HG03442 (cell line): ENCODE measurements at regions not wholly inside any gene's neighbourhood (a gene's known extent, or its start where the extent isn't known, plus 50 kb on each side); places are given as distances from the start of the nearest gene placed in this dataset.

Experiments
- ATAC-seq: cut with Tn5 transposase; IDR thresholded peaks from one replicate; pipeline ENCODE4 v1.9.1; 2021; ENCODE audit warnings: mild to moderate bottlenecking, moderate library complexity; ENCODE audit not compliant: unreplicated experiment

DNA sequence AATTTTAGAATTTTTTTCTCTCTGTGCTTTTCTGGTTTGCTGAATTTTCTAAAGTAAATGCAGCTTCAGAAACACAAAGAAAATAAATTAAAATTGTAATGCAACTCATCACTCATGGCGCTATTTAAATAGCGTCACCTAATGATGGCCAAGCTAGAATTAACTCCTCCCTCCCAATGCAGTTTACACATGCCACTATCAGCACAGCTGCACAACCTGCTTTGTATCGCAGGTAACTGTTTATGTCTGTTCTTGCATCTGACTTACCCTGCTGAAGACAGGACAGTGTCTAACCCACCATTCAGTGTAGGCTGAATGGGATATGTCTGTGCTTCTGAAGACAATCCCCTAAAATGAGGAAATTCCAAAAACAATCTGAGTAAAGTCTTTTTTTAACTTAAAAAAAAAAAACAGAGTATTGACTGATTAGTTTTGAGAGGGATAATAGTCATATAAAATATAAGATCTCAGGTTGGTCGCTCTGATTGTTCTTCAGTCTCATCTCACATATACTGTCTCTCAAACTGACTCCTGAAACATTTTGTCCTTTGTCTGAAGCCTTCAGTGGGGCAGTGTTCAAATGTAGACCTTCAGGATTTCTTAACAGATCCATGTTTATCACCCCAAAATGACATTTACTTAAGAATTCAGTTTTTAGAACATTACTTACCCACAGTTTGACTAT is 271.4 kb downstream of the ZEB2 start:
- ATAC-seq: peak; percentile 27

- no peak for ATAC-seq
These were observed 275.0 kb downstream of the ZEB2 start for GRCh38 chr2:144244938-144245337.

DNA sequence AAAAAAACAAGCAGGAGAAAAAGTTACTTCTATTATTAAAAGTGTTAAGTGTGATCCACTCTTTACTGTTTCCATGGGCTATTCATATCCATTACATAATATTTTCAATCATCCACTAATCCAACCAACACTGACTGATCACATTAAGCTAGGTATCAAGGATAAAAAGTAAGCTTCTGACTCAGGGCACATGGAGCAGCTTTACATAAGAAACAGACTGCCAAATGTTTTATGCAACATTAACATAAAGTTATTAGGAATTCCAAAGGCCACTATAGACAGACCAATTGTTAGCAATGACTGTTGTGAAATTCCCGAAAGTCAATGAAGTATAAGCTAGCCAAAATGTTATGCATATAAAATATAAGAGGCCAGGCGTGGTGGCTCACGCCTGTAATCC is 277.6 kb downstream of the ZEB2 start:
- ATAC-seq: no peak

GRCh38 chr2:144241801-144242200 is 278.1 kb downstream of the ZEB2 start:
- no peak for ATAC-seq

DNA sequence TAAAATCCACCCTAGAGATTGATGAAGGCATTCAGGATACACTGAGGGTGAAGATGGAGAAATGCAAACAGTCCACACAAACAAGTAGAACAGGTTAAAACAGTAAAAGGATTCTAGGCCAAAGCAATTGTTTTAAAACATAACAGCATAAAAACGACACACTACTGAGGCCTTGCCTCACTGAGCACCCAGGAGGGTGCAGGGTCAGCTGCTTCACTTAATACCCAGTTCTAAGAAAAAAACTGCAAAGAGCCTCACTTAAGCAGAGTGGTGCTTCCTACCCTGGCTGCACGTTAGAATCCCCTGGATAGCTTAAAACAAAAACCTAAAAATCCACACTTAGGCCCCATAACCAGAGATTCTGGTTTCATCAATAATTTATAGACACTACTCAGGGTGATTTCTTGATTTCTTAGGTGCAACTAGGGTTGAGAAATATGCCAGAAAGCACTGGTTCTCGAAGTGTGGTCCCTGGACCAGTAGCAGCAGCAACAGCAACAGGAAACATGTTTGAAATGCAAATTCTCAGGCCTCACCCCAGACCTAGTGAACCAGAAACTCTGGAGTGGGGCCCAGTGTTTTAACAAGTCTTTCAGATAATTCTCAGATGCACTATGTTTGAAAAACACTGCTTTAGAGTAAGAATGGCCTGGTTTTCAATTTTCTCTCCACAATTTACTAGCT is 279.1 kb downstream of the ZEB2 start:
- peak; percentile 83 for ATAC-seq

DNA sequence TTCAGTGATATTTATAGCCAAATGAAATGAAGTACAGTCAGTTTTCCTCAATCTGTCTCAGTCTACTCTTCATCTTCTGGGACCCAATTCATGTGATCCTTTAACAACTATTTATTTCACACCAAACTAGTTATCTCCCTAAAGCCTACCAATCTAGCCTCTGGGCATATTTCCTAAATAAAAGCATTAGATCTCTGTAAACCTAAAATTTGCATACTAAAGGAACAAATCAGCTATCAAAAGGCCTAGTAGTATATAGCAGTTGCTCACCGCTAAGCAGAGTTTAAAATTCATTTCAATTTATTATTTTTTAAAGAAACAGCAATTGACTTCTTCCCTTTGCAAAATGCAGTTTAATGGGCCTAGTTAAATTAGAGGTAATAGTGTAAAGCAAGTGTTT is 280.2 kb downstream of the ZEB2 start:
- no peak for ATAC-seq

DNA sequence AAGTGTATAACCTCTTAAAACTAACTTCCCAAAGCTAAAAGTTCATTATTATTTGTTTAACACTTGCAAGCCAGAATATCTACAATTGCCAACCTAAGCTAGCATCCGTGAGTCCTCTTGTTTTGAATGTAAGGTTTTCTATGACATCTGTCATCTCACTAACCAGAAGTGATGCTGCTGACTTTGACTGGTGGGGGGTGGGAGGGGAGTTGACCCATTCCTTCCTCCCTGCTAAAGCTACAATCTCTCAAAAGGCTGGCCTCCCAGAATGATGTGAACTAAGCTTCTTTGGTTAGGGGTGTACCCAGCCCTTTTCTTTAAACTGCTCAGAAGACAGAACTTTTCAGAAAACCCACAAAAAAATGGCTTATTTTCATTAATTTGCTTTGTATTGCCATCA is 280.6 kb downstream of the ZEB2 start:
- ATAC-seq: no peak

DNA sequence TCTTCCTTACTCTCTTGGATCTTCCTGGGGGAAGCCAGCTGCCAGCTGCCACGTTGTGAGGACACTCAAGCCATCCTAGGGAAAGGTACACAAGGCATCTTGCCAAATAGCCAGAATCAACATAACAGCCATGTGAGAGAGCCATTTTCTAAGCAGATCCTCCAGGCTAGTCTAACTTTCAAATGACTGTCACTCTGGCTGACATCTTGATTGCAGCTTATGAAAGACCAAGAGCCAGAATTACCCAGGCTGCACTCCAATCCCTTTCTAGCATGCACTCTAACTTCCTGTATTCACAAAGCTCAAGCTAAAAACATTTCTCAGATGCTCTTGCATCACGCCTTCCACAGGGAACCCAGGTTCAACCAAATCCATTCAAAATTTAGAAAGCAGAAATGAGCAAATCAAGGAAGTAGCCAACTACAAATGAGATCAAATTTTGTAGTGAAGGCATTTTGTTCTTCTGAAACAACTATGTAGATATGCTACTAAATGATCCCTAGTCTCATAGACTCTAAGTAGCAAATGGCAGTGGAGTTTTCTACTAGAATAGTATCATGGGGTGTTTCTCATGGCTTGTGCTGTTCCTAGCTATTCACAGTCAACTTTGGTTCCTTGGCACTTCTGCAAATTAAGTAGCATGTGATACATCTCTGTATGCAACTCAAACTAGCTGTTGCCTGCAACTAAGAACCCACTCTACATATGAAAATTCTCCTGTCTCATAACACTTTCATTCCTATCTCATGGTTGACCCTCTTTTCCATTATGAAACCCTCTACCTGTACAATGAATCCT is 281.9 kb downstream of the ZEB2 start:
- no peak for ATAC-seq

- ATAC-seq: no peak
These were observed 282.8 kb downstream of the ZEB2 start for GRCh38 chr2:144237108-144237507.

GRCh38 chr2:144235050-144235449 is 284.9 kb downstream of the ZEB2 start:
- ATAC-seq: no peak

DNA sequence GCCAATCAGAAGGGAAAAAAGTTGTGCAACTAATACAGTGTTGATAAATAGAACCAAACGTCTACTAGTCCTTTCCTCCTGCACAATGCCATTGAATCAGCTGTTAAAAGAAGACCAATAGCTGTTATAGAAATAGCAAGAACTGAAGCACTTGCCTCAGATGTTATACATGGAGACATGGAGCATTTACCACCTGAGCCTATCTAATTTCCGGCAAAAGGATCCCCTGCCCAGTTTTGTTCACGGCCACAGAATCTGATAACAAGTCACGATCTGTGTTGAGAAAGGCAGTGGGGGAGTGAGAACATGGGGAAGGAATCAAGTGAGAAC is 285.4 kb downstream of the ZEB2 start:
- ATAC-seq: peak; percentile 9

- peak; percentile 39 for ATAC-seq
These were observed 286.0 kb downstream of the ZEB2 start for GRCh38 chr2:144233733-144234541.

GRCh38 chr2:144233317-144233716 is 286.6 kb downstream of the ZEB2 start:
- no peak for ATAC-seq

GRCh38 chr2:144230448-144231085 is 289.4 kb downstream of the ZEB2 start:
- ATAC-seq: no peak

DNA sequence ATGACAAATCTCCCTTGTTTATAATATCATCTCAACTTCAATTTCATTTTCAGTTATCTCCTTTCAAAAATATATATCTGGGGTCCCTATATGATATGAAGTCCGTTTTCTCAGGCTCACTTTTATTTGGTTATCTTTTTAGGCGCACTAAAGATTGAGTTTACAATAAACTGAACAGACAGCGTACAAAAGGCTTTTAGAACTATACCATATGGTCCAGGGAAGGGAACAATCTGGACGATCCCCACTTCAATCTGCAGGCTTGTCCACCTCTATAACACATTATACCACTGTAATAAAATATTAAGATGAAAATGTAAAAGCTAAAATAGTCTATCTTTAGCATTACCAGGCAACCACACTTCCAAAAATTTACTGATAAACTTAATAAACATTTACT is 289.9 kb downstream of the ZEB2 start:
- no peak for ATAC-seq

- ATAC-seq: no peak
These were observed 290.6 kb downstream of the ZEB2 start for GRCh38 chr2:144229296-144229695.

DNA sequence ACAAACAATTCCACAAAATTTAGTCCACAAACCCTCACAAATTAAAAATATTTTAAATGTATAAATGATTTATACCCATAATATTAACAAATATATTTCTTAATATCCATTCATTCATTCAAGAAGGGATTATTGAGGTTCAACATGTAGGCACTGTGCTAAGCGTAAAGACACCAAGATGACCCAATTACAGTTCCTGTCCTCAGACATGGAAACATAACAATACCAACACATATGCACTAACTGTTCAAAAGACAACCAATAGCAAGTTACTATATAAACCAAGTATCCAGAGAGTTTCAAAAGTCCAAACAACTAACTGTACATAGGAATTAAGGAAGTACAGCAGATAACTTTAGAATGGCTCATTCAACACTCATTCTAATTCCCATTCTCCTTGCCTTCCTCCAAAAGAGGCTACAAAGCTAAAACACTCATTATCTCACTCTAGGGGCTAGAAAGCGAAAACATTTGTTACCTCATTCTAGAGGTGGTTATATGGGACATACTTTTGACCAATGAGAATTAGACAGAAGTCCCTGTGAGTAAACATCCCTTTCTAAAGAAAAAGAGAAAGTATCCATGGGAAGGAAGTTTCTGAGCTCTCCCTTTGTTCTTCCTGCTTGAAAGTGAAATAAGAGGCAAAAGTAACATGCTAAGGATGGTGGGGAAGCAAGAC is 292.4 kb downstream of the ZEB2 start:
- no peak for ATAC-seq

GRCh38 chr2:144225076-144225475 is 294.8 kb downstream of the ZEB2 start:
- ATAC-seq: no peak

- ATAC-seq: no peak
These were observed 295.4 kb downstream of the ZEB2 start for GRCh38 chr2:144224472-144224871.

DNA sequence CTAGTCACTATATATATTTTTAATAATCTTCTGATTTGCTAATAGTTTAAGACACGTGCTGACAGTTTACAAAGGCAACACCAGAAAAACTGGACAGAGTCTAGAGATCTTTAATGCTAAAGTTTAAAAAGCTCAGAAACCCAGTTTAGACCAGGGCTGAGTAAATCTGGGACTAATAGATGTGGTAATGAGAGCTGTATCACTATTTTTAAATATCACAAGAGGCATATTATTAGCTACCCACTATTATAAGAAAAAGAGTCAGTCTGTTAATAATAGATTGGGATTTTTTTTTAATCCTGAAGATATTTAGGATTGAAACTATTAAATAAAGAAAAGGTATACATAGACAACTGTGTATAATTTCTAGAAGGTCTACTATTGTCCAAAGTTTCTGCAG is 299.9 kb downstream of the ZEB2 start:
- ATAC-seq: no peak
